Memory B cell (primary cell): ENCODE measurements at regions not wholly inside any gene's neighbourhood (a gene's known extent, or its start where the extent isn't known, plus 50 kb on each side); places are given as distances from the start of the nearest gene placed in this dataset.

Experiments
- ATAC-seq: fragments of 150-1000 bp; cut with Tn5 transposase; 2 replicates; pipeline ENCODE4 v1.10.0; 2021; ENCODE audit warnings: low read depth, mild to moderate bottlenecking, moderate library complexity
- DNase-seq, 2 donors: peaks; one replicate each; pipeline ENCODE4 v3.0.0; 2022; ENCODE audit warnings: low spot score in 2 of 2
- H3K27ac Mint-ChIP-seq: one replicate; pipeline ENCODE4 v1.8.0; 2022; ENCODE audit warnings: mild to moderate bottlenecking, moderate library complexity, mixed read lengths
- H3K27me3 Mint-ChIP-seq: one replicate; pipeline ENCODE4 v1.8.0; 2022; ENCODE audit warnings: mixed read lengths
- H3K36me3 Mint-ChIP-seq: one replicate; pipeline ENCODE4 v1.8.0; 2022; ENCODE audit warnings: mild to moderate bottlenecking, mixed read lengths
- H3K4me1 Mint-ChIP-seq: one replicate; pipeline ENCODE4 v1.8.0; 2022; ENCODE audit warnings: mixed read lengths
- H3K4me3 Mint-ChIP-seq: one replicate; pipeline ENCODE4 v1.8.0; 2022; ENCODE audit warnings: mild to moderate bottlenecking, moderate library complexity, mixed read lengths
- H3K9me3 Mint-ChIP-seq: one replicate; pipeline ENCODE4 v1.8.0; 2022; ENCODE audit warnings: mixed read lengths

DNA sequence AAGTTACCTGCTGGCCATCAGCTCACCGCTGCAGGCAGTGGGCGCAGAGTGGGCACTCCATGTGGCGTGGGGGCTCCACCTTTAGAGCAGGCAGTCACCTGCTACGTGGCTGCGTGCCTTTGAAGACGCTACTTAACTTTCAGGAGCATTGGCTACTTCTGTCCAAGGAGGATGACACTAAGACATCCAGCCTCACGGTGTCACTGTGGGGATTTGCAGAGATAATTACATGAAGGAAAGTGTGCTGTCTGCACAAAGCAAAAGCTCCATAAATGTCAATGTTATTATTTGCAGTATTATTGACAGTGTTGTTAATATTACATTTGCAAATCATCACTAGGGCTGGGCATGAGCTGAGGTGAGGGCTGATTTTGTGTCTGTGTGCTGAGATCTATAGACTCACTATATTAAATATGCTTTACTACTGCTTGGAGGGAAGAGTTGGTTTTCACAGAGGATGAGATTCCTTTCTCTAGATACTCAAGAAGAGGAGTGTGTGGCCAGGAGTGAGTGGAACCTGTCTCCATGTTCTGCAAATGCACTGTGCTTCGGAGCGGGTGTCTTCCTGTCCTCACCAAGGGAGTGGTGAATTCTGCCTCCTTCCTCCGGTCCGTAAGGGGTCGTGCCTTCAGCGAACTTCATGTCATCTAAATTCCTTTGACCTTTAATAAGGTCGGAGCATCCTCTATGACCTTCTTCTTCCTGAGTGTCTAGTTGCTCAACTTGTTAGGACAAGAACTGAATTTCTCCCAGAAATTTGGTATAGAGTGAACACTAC lies 165.8 kb upstream of the SYNDIG1 start:
- no peaks in the 10 kb centered on the region for H3K36me3 Mint-ChIP-seq

DNA sequence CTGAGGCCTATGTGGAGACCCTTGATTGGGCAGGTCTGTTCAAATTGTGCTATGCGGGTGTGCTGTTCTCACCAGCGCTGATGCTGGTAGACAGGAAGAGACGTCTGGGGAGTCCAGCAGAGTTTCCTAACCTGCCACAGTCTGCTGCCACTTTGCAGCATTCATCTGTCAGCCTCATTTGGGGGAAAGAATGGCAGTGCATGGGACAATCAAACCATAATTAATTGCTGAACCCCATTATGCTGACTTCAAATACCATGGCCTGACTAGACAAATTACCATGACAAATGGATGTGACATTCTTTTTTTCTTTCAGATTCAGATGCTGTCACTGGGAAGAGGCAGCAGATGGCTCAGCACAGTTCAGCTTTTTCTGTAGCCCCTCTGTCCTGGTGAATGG lies 171.4 kb upstream of the SYNDIG1 start:
- Mint-ChIP-seq H3K36me3 (no peaks in the 10 kb centered on the region), H3K4me3 (no peak overlapping the region), H3K27me3 (peaks cover 3% of the 10 kb centered on the region), H3K4me1 (no peaks in the 10 kb centered on the region), H3K9me3 (no peaks in the 10 kb centered on the region), H3K27ac (no peak overlapping the region)
- DNase-seq (no peak), ATAC-seq (no peak)

More for the DNA sequence above, 165.8 kb upstream of the SYNDIG1 start:
- Mint-ChIP-seq H3K27me3 (peaks cover 2% of the 10 kb centered on the region), H3K4me3 (no peak overlapping the region), H3K9me3 (no peaks in the 10 kb centered on the region), H3K27ac (no peak overlapping the region), H3K4me1 (no peaks in the 10 kb centered on the region)
- ATAC-seq, result no peak
- DNase-seq, result no peak

DNA sequence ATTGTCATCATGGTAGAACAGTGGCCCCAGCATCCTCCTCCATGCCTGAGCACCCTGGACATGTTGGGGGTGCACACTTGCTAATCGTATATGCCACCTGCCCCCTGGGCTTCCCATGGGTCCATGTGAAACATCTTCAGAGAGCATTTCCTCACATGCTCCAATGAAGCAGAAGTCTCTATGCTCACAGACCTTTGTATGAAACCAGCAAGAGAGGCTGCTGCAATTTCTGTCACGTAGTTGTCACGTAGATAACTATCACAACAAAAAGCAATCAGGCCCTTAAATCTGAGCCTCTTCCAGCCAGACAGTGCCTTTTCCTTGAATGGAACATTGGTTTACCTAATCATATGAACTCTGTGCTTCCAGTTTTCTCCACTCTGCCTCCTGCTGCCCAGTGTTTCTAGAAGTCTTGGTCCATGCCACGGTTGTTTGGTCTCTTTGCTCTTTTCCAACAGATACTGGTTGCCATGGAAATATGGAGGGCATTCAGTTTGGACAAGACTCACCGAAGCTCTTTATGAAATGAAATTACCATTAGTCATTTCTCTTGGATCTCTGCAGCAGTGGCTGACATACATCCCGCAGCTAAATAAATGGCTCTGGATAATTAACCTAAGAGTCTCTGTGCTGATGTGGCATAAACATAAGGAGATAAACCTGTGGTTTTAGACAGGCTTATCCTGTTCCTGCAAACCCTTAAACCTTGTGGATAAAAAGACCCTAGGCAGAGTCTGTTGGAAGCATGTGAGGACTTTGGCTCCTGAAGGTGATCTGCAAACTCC lies 172.8 kb upstream of the SYNDIG1 start:
- ATAC-seq (no peak), DNase-seq (no peak)
- Mint-ChIP-seq H3K4me1 (no peaks in the 10 kb centered on the region), H3K27ac (no peak overlapping the region), H3K4me3 (no peak overlapping the region), H3K9me3 (no peaks in the 10 kb centered on the region), H3K36me3 (no peaks in the 10 kb centered on the region), H3K27me3 (peaks cover 3% of the 10 kb centered on the region)

DNA sequence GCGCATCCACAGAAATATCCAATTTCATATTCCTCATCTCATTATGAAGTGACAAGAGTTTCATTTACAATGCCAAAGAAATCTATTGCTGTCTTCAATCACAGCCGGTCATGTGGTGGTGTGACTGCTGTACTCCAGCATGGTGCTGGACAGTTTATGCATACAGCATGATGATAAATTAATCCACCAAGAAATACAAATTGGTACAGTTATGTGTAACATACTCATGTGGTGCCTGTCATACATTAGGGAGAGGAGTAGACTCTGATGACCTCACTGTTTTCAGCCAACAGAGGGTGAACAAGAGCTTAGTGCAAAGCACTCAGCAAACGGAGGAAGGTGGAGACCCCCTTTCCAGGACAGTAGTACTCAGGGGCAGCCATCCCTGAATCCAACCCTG lies 178.4 kb upstream of the SYNDIG1 start:
- peaks cover 4% of the 10 kb centered on the region for H3K9me3 Mint-ChIP-seq
- no peak for DNase-seq
- H3K27me3 Mint-ChIP-seq, result peaks cover 2% of the 10 kb centered on the region
- H3K27ac Mint-ChIP-seq, result no peak overlapping the region
- H3K36me3 Mint-ChIP-seq, result no peaks in the 10 kb centered on the region
- no peak for ATAC-seq
- H3K4me3 Mint-ChIP-seq, result no peak overlapping the region
- peaks cover 7% of the 10 kb centered on the region for H3K4me1 Mint-ChIP-seq

DNA sequence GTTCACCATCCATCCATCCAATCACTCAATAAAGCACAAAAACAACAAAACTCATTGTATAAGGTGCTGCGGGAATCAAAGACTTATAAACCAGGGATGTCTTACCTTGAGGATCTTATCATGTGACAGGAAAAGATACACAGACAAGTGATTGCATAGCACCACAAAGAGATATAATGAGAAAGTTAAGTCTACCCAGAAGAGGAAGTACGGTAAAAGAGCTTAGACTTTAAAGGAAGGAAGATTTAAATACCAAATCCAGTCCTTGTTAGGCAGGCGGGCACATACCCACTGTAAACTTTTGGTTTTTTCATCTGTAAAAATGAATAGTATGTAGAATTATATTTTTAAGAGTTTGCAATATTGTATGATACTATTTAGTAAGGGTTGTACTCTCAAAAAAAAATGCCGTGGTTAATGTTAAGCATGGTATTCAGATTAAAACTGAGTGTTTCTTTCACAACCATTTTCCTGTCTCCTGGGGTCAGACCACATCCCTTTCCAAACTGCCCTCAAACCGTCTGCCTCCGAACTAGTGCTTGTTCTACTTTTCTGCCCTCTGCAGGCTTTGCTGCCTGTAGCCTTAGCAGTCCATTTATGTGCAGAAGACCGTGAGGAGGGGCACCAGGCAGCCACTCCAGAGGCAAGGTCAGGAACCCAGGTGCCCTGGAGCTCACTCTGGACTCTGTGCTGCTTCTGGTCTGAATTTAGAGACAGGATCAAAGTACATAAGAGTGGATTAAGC lies 179.5 kb upstream of the SYNDIG1 start:
- H3K9me3 Mint-ChIP-seq, result peaks cover 4% of the 10 kb centered on the region
- no peaks in the 10 kb centered on the region for H3K27me3 Mint-ChIP-seq
- H3K36me3 Mint-ChIP-seq, result no peaks in the 10 kb centered on the region
- peak overlapping the region; percentile 37 for H3K27ac Mint-ChIP-seq
- ATAC-seq (no peak), DNase-seq (no peak)
- peaks cover 7% of the 10 kb centered on the region for H3K4me1 Mint-ChIP-seq
- H3K4me3 Mint-ChIP-seq, result no peak overlapping the region

DNA sequence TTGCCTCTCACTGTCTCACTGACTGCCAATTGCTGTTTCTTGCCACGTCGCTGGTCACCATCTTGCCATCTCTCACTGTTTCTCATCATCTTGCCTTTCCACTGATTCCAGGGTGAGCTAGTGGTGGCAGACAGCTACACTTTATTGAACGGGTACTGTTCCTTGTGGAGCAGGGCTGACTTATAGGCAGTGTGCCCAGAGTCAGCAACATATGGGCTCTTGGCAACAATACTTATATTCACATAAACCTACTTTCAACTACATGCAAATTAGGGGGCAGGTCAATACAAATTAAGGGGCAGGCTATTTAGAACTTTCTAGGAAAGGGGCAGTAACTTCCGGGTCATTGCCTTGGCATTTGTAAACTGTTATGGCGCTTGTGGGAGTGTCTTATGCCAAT lies 186.2 kb upstream of the SYNDIG1 start:
- H3K36me3 Mint-ChIP-seq, result no peaks in the 10 kb centered on the region
- peaks cover 2% of the 10 kb centered on the region for H3K4me1 Mint-ChIP-seq
- H3K27me3 Mint-ChIP-seq, result peaks cover 4% of the 10 kb centered on the region
- H3K27ac Mint-ChIP-seq, result no peak overlapping the region
- peaks cover 5% of the 10 kb centered on the region for H3K9me3 Mint-ChIP-seq
- DNase-seq (no peak), ATAC-seq (no peak)
- no peak overlapping the region for H3K4me3 Mint-ChIP-seq

DNA sequence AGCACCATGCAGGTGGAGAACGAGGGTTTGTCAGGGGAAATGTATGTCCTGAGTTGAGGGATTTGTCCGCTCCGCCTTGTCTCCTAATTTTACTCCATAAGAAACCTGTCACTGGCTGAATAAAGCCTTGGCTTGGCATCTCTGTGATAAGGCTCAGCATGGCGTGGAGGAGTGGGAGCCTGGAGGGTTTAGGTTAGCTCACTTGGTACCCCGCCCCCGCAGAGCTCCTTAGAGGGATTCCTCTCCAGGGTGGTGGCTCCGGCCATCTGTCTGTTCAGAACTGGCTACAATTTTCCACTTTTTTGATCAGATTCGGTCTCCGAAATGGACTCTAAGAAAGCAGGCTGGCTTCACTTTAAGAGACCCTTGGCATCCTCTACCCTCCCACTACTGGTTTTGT lies 192.2 kb upstream of the SYNDIG1 start:
- ATAC-seq (no peak), DNase-seq (no peak)
- Mint-ChIP-seq H3K27ac (no peak overlapping the region), H3K4me3 (no peak overlapping the region), H3K27me3 (peaks cover 5% of the 10 kb centered on the region), H3K9me3 (peaks cover 10% of the 10 kb centered on the region), H3K36me3 (no peaks in the 10 kb centered on the region), H3K4me1 (no peaks in the 10 kb centered on the region)

DNA sequence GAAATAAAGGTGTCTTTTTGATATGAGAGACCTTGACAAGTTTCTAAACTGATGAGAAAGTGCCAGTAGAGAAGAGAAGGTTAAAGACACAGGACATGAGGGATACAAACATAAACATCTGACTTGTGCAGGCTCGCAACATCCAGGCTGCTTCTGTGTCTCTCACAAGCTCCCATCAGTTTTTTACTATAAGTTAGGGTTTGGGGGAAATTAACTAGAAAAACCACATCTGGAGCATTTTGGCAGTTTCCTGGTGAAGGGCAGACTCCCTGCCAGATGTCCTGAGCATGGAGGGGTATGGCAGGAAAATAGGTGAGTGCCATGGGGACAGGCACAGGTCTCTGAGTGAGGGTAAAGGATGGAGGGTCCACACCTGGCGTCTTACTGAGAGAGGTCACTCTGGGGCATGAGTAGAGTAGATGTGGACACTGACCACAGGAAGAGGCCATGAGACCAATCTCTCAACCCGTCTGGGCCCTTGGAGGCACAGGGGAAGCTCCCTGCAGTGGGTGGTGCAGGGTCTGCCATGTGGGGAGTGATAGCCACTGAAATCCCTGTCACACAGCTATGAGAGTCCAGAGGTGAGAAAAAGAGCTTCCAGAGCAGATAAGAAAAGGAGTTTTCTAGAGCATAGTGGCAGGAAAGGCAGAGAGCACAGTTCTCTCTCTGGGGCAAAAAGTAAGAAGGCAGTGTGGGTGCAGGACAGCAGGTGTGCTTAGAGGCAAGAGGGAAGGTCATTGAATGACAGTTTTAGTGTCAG lies 193.3 kb upstream of the SYNDIG1 start:
- no peak for DNase-seq
- peaks cover 10% of the 10 kb centered on the region for H3K9me3 Mint-ChIP-seq
- H3K27me3 Mint-ChIP-seq, result peaks cover 5% of the 10 kb centered on the region
- H3K27ac Mint-ChIP-seq, result no peak overlapping the region
- H3K4me3 Mint-ChIP-seq, result no peak overlapping the region
- H3K4me1 Mint-ChIP-seq, result no peaks in the 10 kb centered on the region
- no peaks in the 10 kb centered on the region for H3K36me3 Mint-ChIP-seq
- no peak for ATAC-seq

DNA sequence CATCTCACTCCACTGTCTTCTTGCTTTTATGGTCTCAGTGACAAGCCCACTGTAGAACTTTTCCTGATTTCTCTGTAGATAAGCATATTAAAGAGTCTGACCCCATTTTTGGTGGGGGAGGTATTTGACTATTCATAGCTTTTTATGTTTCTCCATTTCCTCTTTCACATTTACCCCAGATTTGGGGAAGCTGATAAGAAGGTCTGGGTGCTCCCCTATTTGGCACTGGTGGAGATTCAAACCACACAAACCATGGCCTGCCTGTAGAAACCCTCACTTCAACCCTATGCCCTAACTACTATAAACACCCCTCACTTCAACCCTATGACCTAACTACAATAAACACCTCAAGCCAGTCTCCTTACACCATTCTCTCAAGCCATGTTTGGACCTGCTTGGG lies 196.2 kb upstream of the SYNDIG1 start:
- DNase-seq, result no peak
- H3K36me3 Mint-ChIP-seq, result no peaks in the 10 kb centered on the region
- ATAC-seq, result no peak
- no peak overlapping the region for H3K4me3 Mint-ChIP-seq
- peaks cover 10% of the 10 kb centered on the region for H3K9me3 Mint-ChIP-seq
- H3K27me3 Mint-ChIP-seq, result peaks cover 5% of the 10 kb centered on the region
- H3K4me1 Mint-ChIP-seq, result no peaks in the 10 kb centered on the region
- H3K27ac Mint-ChIP-seq, result no peak overlapping the region

DNA sequence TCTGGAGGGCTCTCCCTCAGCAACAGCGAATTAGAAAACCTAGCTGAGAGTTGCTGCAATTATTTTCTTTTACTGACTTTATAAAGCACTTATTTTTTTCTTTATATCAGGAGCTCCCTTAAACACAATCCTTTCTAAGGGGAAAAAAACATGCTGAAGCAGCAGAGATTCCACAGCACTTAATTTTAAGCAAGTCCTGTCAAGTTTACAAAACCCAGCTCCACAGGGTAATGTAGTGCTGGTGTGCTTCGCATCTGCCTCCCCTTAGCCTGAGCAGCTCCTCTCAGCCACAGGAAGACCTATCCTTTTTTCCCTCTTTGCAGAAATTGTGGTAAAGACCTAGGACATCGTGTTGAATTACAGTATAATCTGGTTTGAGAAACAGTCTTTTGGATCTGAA lies 208.1 kb upstream of the SYNDIG1 start:
- ATAC-seq (no peak), DNase-seq (no peak)
- H3K4me1 Mint-ChIP-seq, result no peaks in the 10 kb centered on the region
- H3K27ac Mint-ChIP-seq, result no peak overlapping the region
- H3K27me3 Mint-ChIP-seq, result peaks cover 2% of the 10 kb centered on the region
- no peaks in the 10 kb centered on the region for H3K36me3 Mint-ChIP-seq
- H3K4me3 Mint-ChIP-seq, result no peak overlapping the region
- H3K9me3 Mint-ChIP-seq, result no peaks in the 10 kb centered on the region

DNA sequence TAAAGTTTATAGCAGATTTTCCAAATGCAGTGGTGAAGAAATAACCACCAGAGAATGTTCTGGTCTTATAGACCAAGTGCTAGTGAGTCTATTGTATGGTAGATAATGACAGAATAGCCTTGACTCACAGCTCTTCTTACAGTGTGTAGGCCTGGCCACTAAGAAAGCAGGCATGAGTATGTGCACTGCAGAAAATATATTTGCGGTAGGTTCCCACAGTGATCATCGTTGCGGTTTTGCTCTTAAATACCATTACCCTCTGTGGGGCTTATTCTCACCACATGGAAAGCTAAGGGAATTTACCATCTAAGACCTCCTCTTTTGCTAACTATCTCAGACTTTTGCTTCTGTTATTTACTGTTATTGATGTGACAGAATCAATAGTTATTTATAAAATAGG lies 212.3 kb upstream of the SYNDIG1 start:
- ATAC-seq (no peak), DNase-seq (no peak)
- no peak overlapping the region for H3K4me3 Mint-ChIP-seq

DNA sequence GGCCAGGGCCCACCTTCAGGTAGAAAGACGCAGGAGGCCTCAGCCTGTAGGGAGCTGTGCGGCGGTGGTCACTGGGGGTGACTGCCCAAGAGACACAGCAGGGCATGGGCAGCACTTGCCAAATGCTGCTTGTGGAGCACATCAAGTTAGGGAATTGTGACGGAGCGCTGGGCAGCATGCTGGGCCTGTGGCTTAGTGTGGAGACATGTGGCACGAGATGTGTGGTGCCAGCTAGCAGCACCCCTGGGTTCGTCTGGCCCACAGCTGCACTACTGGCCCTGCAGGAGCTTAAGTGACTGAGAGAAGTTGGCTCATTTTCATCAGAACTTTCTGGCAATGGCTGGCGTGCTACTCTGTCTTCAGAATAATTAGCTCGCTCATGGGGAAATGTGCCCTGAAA lies 213.1 kb upstream of the SYNDIG1 start:
- no peaks in the 10 kb centered on the region for H3K4me1 Mint-ChIP-seq
- no peak overlapping the region for H3K27ac Mint-ChIP-seq
- no peaks in the 10 kb centered on the region for H3K36me3 Mint-ChIP-seq
- H3K4me3 Mint-ChIP-seq, result no peak overlapping the region
- no peak for DNase-seq
- no peak for ATAC-seq
- no peaks in the 10 kb centered on the region for H3K9me3 Mint-ChIP-seq
- H3K27me3 Mint-ChIP-seq, result no peaks in the 10 kb centered on the region

More for the DNA sequence above, 212.3 kb upstream of the SYNDIG1 start:
- no peaks in the 10 kb centered on the region for H3K36me3 Mint-ChIP-seq
- no peaks in the 10 kb centered on the region for H3K9me3 Mint-ChIP-seq
- no peaks in the 10 kb centered on the region for H3K27me3 Mint-ChIP-seq
- no peaks in the 10 kb centered on the region for H3K4me1 Mint-ChIP-seq
- no peak overlapping the region for H3K27ac Mint-ChIP-seq

DNA sequence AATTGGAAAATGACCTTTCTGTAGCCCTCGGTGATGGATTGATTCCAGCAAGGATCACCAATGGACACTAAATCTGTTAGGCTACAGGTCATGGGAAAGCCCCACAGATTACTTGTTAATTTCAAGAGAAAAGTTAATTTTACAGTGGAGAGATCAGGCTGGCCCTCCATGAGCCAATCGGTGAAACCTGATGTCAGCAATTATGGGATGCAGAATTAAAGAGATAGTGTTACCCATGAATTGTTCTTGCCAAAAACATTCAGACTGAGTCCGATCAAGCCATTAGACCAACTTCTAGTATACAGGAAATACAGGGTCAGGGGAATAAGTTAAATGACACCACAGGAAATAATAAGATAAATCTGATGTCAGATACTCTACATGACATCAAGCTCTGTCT lies 214.9 kb upstream of the SYNDIG1 start:
- no peaks in the 10 kb centered on the region for H3K27me3 Mint-ChIP-seq
- no peak overlapping the region for H3K4me3 Mint-ChIP-seq
- no peak for DNase-seq
- no peaks in the 10 kb centered on the region for H3K9me3 Mint-ChIP-seq
- H3K4me1 Mint-ChIP-seq, result no peaks in the 10 kb centered on the region
- no peak for ATAC-seq
- no peak overlapping the region for H3K27ac Mint-ChIP-seq
- no peaks in the 10 kb centered on the region for H3K36me3 Mint-ChIP-seq

DNA sequence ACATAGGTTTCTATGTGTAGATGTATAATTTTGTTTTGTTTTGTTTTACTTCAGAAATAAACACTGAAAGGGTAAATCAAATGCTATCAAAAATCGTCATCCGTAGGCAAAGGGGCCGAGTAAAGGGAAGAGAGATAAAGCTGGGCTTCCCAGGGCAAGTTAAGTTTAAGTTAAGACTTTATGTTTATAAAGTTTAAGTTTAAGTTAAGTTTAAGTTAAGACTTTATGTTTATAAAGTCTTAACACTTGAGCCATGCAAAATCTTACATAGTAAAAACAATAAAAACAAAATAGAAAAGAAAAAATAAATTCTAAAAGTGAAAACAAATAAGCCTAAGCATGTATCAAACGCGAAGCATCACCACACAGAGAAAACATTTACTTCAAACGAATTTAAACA lies 216.1 kb upstream of the SYNDIG1 start:
- no peak for ATAC-seq
- no peaks in the 10 kb centered on the region for H3K27me3 Mint-ChIP-seq
- no peak overlapping the region for H3K4me3 Mint-ChIP-seq
- no peaks in the 10 kb centered on the region for H3K36me3 Mint-ChIP-seq
- H3K4me1 Mint-ChIP-seq, result no peaks in the 10 kb centered on the region
- H3K27ac Mint-ChIP-seq, result no peak overlapping the region
- no peaks in the 10 kb centered on the region for H3K9me3 Mint-ChIP-seq
- no peak for DNase-seq
